ENCODE measurements at regions not wholly inside any gene's neighbourhood (a gene's known extent, or its start where the extent isn't known, plus 50 kb on each side); places are given as distances from the start of the nearest gene placed in this dataset.

DNA sequence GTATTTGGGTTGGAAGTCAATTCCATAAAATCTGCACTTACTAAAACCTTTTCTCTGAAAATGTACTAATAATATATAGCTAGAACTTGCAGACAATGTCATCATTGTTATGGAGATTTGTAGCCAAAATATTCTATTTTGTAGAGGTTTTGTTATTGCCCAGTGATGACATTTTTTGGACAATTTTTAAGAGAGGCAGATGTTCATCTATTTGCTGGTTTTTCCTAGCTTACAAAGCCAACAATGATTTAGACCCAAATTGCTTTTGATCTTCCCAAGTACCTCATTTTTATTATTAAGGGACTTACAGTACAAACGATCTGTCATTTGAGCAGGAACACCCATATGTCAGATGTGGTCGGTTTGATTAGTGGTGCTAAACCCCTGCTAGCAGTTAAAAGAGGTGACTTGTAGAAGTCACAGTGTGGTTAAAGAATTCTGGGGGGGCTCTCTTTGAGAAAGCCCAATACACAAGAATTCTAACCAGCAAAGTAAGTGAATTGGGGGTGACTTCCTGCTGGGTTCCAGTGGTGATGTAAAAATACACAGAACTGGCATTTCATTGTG, 136.2 kb downstream of the KIT start:
- in situ Hi-C loops (cut with MboI; ENCODE audit: low sequenced_read_pairs), result no loop called here
